Esophagus (tissue), 2 donors: ENCODE measurements at regions not wholly inside any gene's neighbourhood (a gene's known extent, or its start where the extent isn't known, plus 50 kb on each side); places are given as distances from the start of the nearest gene placed in this dataset.

Experiments
- H3K27ac ChIP-seq, 2 donors: one replicate each; pipeline ENCODE4 v1.5.1; 2013; ENCODE audit warnings: low read depth in 2 of 2, mild to moderate bottlenecking in 2 of 2, inconsistent platforms in 1 of 2, low read length in 1 of 2, moderate library complexity in 1 of 2
- H3K27me3 ChIP-seq, 2 donors: one replicate each; pipeline ENCODE4 v1.6.1; 2013; ENCODE audit warnings: low read length in 2 of 2, control low read depth in 1 of 2, mild to moderate bottlenecking in 1 of 2; ENCODE audit not compliant: insufficient read depth in 2 of 2, control insufficient read depth in 1 of 2
- H3K36me3 ChIP-seq, 2 donors: one replicate each; pipeline ENCODE4 v1.6.1; 2013; ENCODE audit warnings: low read length in 1 of 2; ENCODE audit not compliant: control insufficient read depth in 2 of 2, insufficient read depth in 2 of 2
- H3K4me1 ChIP-seq, 2 donors: one replicate each; pipeline ENCODE4 v1.6.1; 2013; ENCODE audit warnings: low read length in 1 of 2; ENCODE audit not compliant: control insufficient read depth in 2 of 2, insufficient read depth in 2 of 2
- H3K4me3 ChIP-seq, 2 donors: one replicate each; pipeline ENCODE4 v1.5.1; 2013; ENCODE audit warnings: low read length in 2 of 2, mild to moderate bottlenecking in 2 of 2, low read depth in 1 of 2, moderate library complexity in 1 of 2
- H3K9me3 ChIP-seq, 2 donors: one replicate each; pipeline ENCODE4 v1.6.1; 2013; ENCODE audit warnings: mild to moderate bottlenecking in 2 of 2, low read depth in 1 of 2, low read length in 1 of 2, moderate library complexity in 1 of 2; ENCODE audit not compliant: control insufficient read depth in 2 of 2, insufficient read depth in 1 of 2
- WGBS, 2 donors: extraction: QIAGEN DNeasy Blood & Tissue Kit; methylation state at CpG; one replicate each; pipeline ENCODE4 v1.1.7; 2013; 5-methylcytosine and 5-hydroxymethylcytosine counted together
- donor health status: healthy with polysubstance abuse.
- donor health status: Bipolar disorder and iron deficiency.

- no peaks in the 10 kb centered on the region for H3K27me3 ChIP-seq
- no peak overlapping the region for H3K4me3 ChIP-seq
- WGBS, 2 donors: 49 to 57% methylated on average over 5 of the region's 5 CpGs
- H3K27ac ChIP-seq: no peak overlapping the region
- no peaks in the 10 kb centered on the region for H3K4me1 ChIP-seq
- no peaks in the 10 kb centered on the region for H3K9me3 ChIP-seq
- no peaks in the 10 kb centered on the region for H3K36me3 ChIP-seq
Measured at GRCh38 chr16:66162821-66163220, 203.7 kb upstream of the CDH5 start.

- H3K4me3 ChIP-seq: no peak overlapping the region
- 85 to 90% methylated on average over 8 of the region's 8 CpGs for WGBS, 2 donors
- H3K27me3 ChIP-seq: no peaks in the 10 kb centered on the region
- no peaks in the 10 kb centered on the region for H3K9me3 ChIP-seq
- no peaks in the 10 kb centered on the region for H3K4me1 ChIP-seq
- H3K27ac ChIP-seq: no peak overlapping the region
- no peaks in the 10 kb centered on the region for H3K36me3 ChIP-seq
Measured at GRCh38 chr16:66161942-66162341, 204.5 kb upstream of the CDH5 start.

- Histone ChIP-seq H3K27ac (no peak overlapping the region), H3K4me3 (no peak overlapping the region), H3K36me3 (no peaks in the 10 kb centered on the region), H3K9me3 (no peaks in the 10 kb centered on the region), H3K4me1 (no peaks in the 10 kb centered on the region), H3K27me3 (no peaks in the 10 kb centered on the region)
- WGBS, 2 donors: 71 to 76% methylated on average over 3 of the region's 3 CpGs
Measured at GRCh38 chr16:66161269-66161668, 205.2 kb upstream of the CDH5 start.

GRCh38 chr16:66159987-66160386, 206.5 kb upstream of the CDH5 start:
- Histone ChIP-seq H3K36me3 (no peaks in the 10 kb centered on the region), H3K4me1 (no peaks in the 10 kb centered on the region), H3K9me3 (no peaks in the 10 kb centered on the region), H3K4me3 (no peak overlapping the region), H3K27me3 (no peaks in the 10 kb centered on the region), H3K27ac (no peak overlapping the region)
- WGBS, 2 donors: 47 to 62% methylated on average over 5 of the region's 5 CpGs

GRCh38 chr16:66156538-66156937, 210.0 kb upstream of the CDH5 start:
- Histone ChIP-seq H3K36me3 (no peaks in the 10 kb centered on the region), H3K27me3 (no peaks in the 10 kb centered on the region), H3K4me3 (no peak overlapping the region), H3K9me3 (no peaks in the 10 kb centered on the region), H3K4me1 (no peaks in the 10 kb centered on the region), H3K27ac (no peak overlapping the region)
- 83 to 91% methylated on average over 4 of the region's 4 CpGs for WGBS, 2 donors

- Histone ChIP-seq H3K9me3 (no peaks in the 10 kb centered on the region), H3K4me1 (no peaks in the 10 kb centered on the region), H3K27me3 (no peaks in the 10 kb centered on the region), H3K4me3 (no peak overlapping the region), H3K36me3 (no peaks in the 10 kb centered on the region), H3K27ac (no peak overlapping the region)
- 76 to 78% methylated on average over 4 of the region's 4 CpGs for WGBS, 2 donors
Measured at GRCh38 chr16:66155933-66156332, 210.6 kb upstream of the CDH5 start.

- H3K27ac ChIP-seq: no peak overlapping the region
- H3K9me3 ChIP-seq: no peaks in the 10 kb centered on the region
- no peaks in the 10 kb centered on the region for H3K36me3 ChIP-seq
- no peak overlapping the region for H3K4me3 ChIP-seq
- 67 to 75% methylated on average over 8 of the region's 8 CpGs for WGBS, 2 donors
- no peaks in the 10 kb centered on the region for H3K4me1 ChIP-seq
- H3K27me3 ChIP-seq: no peaks in the 10 kb centered on the region
Measured at GRCh38 chr16:66154801-66155200, 211.7 kb upstream of the CDH5 start.

GRCh38 chr16:66152823-66153393, 213.6 kb upstream of the CDH5 start:
- WGBS, 2 donors: 76 to 88% methylated on average over 3 of the region's 3 CpGs
- no peak overlapping the region for H3K27ac ChIP-seq
- H3K4me3 ChIP-seq: no peak overlapping the region

GRCh38 chr16:66152181-66152580, 214.3 kb upstream of the CDH5 start:
- Histone ChIP-seq H3K36me3 (no peaks in the 10 kb centered on the region), H3K4me1 (no peaks in the 10 kb centered on the region), H3K27me3 (no peaks in the 10 kb centered on the region), H3K4me3 (no peak overlapping the region), H3K27ac (no peak overlapping the region), H3K9me3 (no peaks in the 10 kb centered on the region)
- 73 to 79% methylated on average over 2 of the region's 2 CpGs for WGBS, 2 donors

More at GRCh38 chr16:66152823-66153393, 213.6 kb upstream of the CDH5 start:
- Histone ChIP-seq H3K4me1 (no peaks in the 10 kb centered on the region), H3K36me3 (no peaks in the 10 kb centered on the region), H3K27me3 (no peaks in the 10 kb centered on the region), H3K9me3 (no peaks in the 10 kb centered on the region)

GRCh38 chr16:66150698-66151482, 215.6 kb upstream of the CDH5 start:
- Histone ChIP-seq H3K27ac (peak overlapping the region in 1 of 2 donors; percentile 2), H3K4me1 (no peaks in the 10 kb centered on the region), H3K4me3 (no peak overlapping the region), H3K9me3 (no peaks in the 10 kb centered on the region), H3K27me3 (no peaks in the 10 kb centered on the region), H3K36me3 (no peaks in the 10 kb centered on the region)
- 69 to 71% methylated on average over 7 of the region's 7 CpGs for WGBS, 2 donors
